Ectodermal cell (in vitro differentiated cells): ENCODE measurements at regions not wholly inside any gene's neighbourhood (a gene's known extent, or its start where the extent isn't known, plus 50 kb on each side); places are given as distances from the start of the nearest gene placed in this dataset.

Experiments
- H3K27ac ChIP-seq: 2 replicates; pipeline ENCODE4 v1.7.0; 2013; ENCODE audit warnings: mild to moderate bottlenecking, low read depth, low read length; ENCODE audit not compliant: insufficient read depth, poor library complexity, severe bottlenecking
- H3K27me3 ChIP-seq: 2 replicates; pipeline ENCODE4 v1.7.0; 2013; ENCODE audit warnings: mild to moderate bottlenecking, low read length; ENCODE audit not compliant: insufficient read depth, control insufficient read depth, poor library complexity, severe bottlenecking
- H3K36me3 ChIP-seq: one replicate; pipeline ENCODE4 v1.7.0; 2013; ENCODE audit warnings: low read length; ENCODE audit not compliant: control insufficient read depth, insufficient read depth
- H3K4me1 ChIP-seq: one replicate; pipeline ENCODE4 v1.7.0; 2013; ENCODE audit warnings: low read length; ENCODE audit not compliant: control insufficient read depth, insufficient read depth
- H3K4me3 ChIP-seq: 2 replicates; pipeline ENCODE4 v1.7.0; 2013; ENCODE audit warnings: low read depth, low read length, control low read depth; ENCODE audit not compliant: insufficient read depth
- H3K9me3 ChIP-seq: 2 replicates; pipeline ENCODE4 v1.7.0; 2013; ENCODE audit warnings: mild to moderate bottlenecking, low read length, moderate library complexity; ENCODE audit not compliant: control insufficient read depth
- WGBS, 2 experiments: methylation state at CpG; one replicate each; pipeline ENCODE4 v1.1.7; 2013; ENCODE audit warnings: missing lambda C conversion rate in 2 of 2; 5-methylcytosine and 5-hydroxymethylcytosine counted together

DNA sequence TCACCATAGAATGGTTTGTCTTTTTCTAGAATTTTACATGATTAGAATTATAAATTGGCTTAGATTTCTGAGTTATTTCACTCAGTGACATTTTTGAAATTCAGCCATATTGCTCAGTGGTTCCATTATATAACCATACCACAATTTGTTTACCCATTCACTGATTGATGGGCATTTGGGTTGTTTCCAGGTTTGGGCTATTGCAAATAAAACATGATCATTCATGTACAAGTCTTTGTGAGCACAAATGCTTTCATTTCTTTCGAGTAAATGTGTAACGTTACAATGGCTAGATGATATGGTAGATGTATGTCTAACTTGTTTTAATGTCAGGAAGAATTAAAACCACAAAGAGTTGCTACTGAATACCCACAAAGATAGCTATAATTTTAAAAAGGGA, 279.9 kb upstream of the TARS1 start:
- Histone ChIP-seq H3K27me3 (no peaks in the 10 kb centered on the region), H3K36me3 (no peaks in the 10 kb centered on the region), H3K27ac (no peak overlapping the region), H3K9me3 (peaks cover 2% of the 10 kb centered on the region), H3K4me3 (no peak overlapping the region), H3K4me1 (no peaks in the 10 kb centered on the region)
- WGBS, 2 experiments, result 94 to 100% methylated on average over 2 of the region's 2 CpGs

DNA sequence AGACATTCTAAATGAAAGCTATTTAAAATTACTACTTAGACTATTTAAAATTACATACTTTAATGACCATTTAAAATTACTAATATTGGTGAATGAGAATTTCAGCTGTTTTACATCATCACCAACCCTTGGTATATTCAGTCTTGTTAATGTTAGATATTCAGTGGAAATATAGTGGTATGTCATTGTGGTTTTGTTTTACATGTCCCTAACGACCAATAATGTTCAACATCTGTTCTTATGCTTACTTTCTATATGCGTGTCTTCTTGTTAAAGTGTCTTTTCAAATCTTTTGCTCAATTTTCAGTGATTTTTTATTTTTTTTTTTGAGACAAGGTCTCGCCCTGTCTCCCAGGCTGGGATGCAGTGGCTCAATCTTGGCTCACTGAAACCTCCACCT, 279.3 kb upstream of the TARS1 start:
- Histone ChIP-seq H3K27me3 (no peaks in the 10 kb centered on the region), H3K4me3 (no peak overlapping the region), H3K4me1 (no peaks in the 10 kb centered on the region), H3K9me3 (peaks cover 2% of the 10 kb centered on the region), H3K36me3 (no peaks in the 10 kb centered on the region), H3K27ac (no peak overlapping the region)
- 85 to 91% methylated on average over 3 of the region's 3 CpGs for WGBS, 2 experiments

DNA sequence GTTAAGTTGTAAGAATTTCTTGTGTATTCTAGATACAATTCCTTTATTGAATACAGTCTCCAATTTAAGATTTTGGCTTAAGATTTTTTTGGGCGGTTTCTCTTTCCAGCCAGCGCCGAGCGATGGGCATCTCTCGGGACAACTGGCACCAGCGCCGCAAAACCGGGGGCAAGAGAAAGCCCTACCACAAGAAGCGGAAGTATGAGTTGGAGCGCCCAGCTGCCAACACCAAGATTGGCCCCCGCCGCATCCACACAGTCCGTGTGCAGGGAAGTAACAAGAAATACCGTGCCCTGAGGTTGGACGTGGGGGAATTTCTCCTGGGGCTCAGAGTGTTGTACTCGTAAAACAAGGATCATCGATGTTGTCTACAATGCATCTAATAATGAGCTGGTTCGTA, 278.7 kb upstream of the TARS1 start:
- no peak overlapping the region for H3K27ac ChIP-seq
- H3K4me1 ChIP-seq, result no peaks in the 10 kb centered on the region
- peaks cover 2% of the 10 kb centered on the region for H3K9me3 ChIP-seq
- WGBS, 2 experiments, result 97 to 98% methylated on average over 18 of the region's 18 CpGs
- H3K36me3 ChIP-seq, result no peaks in the 10 kb centered on the region
- no peak overlapping the region for H3K4me3 ChIP-seq
- no peaks in the 10 kb centered on the region for H3K27me3 ChIP-seq

DNA sequence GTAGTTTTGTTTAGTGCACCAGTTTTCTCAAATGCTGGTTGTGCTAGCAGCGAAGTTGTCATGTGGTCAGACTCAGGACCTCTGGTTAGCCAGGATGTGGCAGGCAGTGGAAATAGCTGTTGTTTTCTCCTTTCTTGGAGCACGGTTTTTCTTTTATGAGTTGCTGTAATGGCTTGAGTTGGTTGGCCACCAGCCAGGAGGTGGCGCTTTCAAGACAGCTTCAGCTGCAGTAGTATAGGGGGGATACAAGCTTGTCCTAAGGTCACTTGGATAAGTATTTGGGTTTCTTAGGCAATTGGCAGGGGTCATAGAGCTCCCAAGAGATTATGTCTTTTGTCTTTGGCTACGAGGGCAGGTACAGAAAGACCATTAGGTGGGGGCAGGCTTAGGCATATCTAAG, 274.2 kb upstream of the TARS1 start:
- H3K4me3 ChIP-seq, result no peak overlapping the region
- H3K27ac ChIP-seq, result no peak overlapping the region
- H3K36me3 ChIP-seq, result no peaks in the 10 kb centered on the region
- no peaks in the 10 kb centered on the region for H3K4me1 ChIP-seq
- no peaks in the 10 kb centered on the region for H3K27me3 ChIP-seq
- WGBS, 2 experiments, result 91 to 92% methylated on average over 4 of the region's 4 CpGs
- no peaks in the 10 kb centered on the region for H3K9me3 ChIP-seq

DNA sequence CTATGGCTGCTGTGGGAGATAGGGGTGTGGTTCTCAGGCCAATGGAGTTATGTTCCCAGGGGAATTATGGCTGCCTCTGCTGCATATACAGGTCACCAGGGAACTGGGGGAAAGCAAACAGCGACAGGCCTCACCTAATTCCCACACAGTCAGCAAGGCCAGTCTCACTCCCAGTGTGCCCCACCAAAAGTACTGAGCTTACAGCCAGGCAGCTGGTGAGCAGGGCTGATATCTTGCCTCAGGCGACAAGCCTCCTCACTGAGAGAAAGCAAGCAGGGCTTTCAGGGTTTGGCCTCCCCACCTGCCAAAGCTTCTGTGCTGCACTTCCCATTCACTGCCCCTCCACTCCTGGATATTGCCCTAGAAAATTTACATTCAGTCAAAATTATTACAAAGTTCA, 273.8 kb upstream of the TARS1 start:
- no peaks in the 10 kb centered on the region for H3K27me3 ChIP-seq
- WGBS, 2 experiments, result 0% methylated on average over 1 to 2 of the region's 2 CpGs
- no peaks in the 10 kb centered on the region for H3K9me3 ChIP-seq
- no peaks in the 10 kb centered on the region for H3K4me1 ChIP-seq
- H3K36me3 ChIP-seq, result no peaks in the 10 kb centered on the region
- no peak overlapping the region for H3K27ac ChIP-seq
- H3K4me3 ChIP-seq, result no peak overlapping the region

DNA sequence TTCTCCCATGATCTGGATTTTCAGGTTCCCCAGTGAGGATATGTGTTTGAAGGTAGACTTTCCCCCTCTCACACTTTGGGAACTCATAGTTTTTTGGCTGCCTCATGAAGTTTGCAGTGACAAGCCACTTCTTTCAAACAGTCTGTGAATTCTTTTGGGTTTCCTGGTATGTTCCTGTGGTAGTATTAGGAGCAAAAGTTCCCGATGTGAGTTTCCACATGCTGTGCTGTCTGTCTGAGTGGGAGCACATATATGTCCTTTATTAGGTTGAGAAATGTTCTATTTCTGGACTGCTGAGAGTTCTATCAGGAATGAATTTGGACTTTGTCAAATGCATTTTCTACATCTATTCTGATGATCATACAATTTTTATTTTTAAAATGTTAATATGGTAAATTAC, 273.2 kb upstream of the TARS1 start:
- H3K4me1 ChIP-seq, result no peaks in the 10 kb centered on the region
- H3K36me3 ChIP-seq, result no peaks in the 10 kb centered on the region
- H3K27ac ChIP-seq, result no peak overlapping the region
- 97 to 100% methylated on average over 1 of the region's 1 CpG for WGBS, 2 experiments
- no peaks in the 10 kb centered on the region for H3K27me3 ChIP-seq
- H3K9me3 ChIP-seq, result no peaks in the 10 kb centered on the region
- no peak overlapping the region for H3K4me3 ChIP-seq

DNA sequence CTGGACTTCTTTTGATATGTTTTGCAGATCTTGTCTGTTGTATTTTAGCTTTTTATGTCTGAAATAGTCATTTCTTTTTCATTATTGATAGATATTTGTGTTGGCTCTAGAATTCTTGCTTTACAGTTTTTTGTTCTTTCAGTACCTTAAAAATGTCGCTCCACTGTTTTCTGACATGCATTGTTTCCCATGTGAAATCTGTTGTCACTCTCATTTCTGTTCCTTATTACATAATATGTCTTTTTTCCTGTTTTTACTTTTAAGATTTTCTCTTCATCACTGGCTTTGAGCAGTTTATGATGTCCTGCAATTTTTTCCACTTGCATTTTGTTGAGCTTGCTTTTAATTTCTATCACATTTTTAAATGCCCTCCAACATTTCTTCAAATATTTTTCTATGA, 270.4 kb upstream of the TARS1 start:
- Histone ChIP-seq H3K9me3 (no peaks in the 10 kb centered on the region), H3K27ac (no peak overlapping the region), H3K4me1 (no peaks in the 10 kb centered on the region), H3K36me3 (no peaks in the 10 kb centered on the region), H3K27me3 (no peaks in the 10 kb centered on the region), H3K4me3 (no peak overlapping the region)
- WGBS, 2 experiments, result 96 to 100% methylated on average over 1 of the region's 1 CpG

DNA sequence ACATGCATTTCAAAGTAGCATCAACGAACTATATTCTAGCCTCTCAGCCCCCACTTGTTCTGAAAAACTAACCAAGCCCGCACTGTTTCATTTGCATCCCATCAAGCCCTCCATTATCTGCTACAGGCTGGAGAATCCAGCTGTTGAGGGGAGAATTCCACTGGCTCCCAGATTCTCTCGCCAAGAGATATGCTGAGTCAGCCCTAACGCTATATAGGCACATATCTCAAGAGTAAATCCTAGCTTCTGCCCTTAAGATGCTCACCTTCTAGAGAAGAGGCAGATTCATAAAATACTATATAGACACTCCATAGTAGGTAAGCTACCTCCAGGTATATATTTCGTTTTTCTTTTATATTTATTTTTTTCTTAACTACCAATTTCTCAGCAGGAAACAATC, 266.4 kb upstream of the TARS1 start:
- H3K36me3 ChIP-seq, result no peaks in the 10 kb centered on the region
- no peaks in the 10 kb centered on the region for H3K9me3 ChIP-seq
- no peaks in the 10 kb centered on the region for H3K4me1 ChIP-seq
- no peak overlapping the region for H3K4me3 ChIP-seq
- 92 to 94% methylated on average over 5 of the region's 5 CpGs for WGBS, 2 experiments
- no peaks in the 10 kb centered on the region for H3K27me3 ChIP-seq
- no peak overlapping the region for H3K27ac ChIP-seq

DNA sequence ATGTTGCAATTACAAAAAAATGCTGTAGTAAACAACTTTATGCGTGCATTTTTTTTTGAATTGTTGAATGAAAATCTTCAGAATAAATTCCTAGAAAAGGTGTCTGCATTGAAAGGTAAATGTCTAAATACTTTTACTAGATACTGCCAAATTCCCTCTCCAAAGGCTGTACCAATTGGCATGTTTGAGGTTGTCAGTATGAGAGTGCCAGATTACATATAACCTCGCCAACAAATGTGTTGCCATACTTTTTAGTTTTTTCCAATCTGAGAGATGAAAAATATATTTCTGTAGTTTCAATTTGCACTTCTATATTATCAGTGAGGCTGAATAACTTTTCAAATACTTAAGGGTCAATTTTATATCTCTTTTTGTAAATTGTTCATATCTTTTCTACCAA, 261.5 kb upstream of the TARS1 start:
- Histone ChIP-seq H3K9me3 (no peaks in the 10 kb centered on the region), H3K4me1 (no peaks in the 10 kb centered on the region)
- WGBS, 2 experiments, result 87 to 100% methylated on average over 1 to 2 of the region's 2 CpGs

DNA sequence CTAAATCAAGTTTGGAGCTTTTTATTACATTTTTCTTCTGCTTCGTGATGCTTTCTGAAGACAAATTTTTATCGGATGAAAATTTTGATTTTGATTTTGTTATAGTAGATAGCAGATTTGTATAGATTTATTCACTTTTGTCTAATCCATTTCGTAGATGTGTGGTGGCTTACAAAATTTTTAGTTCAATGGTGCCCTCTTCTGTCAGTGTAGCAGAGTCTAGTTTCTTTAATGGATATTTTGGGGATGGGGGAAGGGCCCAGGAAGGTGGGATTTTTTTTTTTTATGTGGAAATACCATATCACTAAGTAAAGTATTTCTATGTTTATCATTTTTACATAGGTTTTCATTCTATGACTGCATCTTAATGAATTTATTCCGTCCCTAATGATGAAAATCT, 259.9 kb upstream of the TARS1 start:
- no peak overlapping the region for H3K4me3 ChIP-seq
- no peaks in the 10 kb centered on the region for H3K4me1 ChIP-seq
- no peak overlapping the region for H3K27ac ChIP-seq
- no peaks in the 10 kb centered on the region for H3K36me3 ChIP-seq
- H3K9me3 ChIP-seq, result no peaks in the 10 kb centered on the region
- H3K27me3 ChIP-seq, result no peaks in the 10 kb centered on the region
- 70 to 79% methylated on average over 3 to 4 of the region's 4 CpGs for WGBS, 2 experiments

More for the DNA sequence above, 261.5 kb upstream of the TARS1 start:
- no peak overlapping the region for H3K27ac ChIP-seq
- no peak overlapping the region for H3K4me3 ChIP-seq
- H3K27me3 ChIP-seq, result no peaks in the 10 kb centered on the region
- no peaks in the 10 kb centered on the region for H3K36me3 ChIP-seq

DNA sequence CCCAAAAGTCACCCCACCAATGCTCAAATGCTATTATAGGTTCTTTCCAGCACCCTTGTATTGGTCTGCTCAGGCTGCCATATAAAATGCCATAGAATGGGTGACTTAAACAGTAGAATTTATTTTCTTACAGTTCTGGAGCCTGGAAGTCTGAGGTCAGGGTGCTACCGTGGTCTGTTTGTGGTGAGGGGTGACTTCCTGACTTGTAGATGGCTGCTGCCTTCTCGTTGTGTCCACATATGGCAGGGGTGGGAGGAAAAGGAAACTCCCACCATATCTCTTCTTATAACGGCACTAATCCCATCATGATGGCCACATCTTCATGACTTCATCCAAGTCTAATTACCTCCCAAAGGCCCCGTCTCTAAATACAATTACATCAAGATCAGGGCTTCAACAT, 257.8 kb upstream of the TARS1 start:
- no peak overlapping the region for H3K4me3 ChIP-seq
- no peaks in the 10 kb centered on the region for H3K9me3 ChIP-seq
- WGBS, 2 experiments, result 84 to 95% methylated on average over 3 to 4 of the region's 4 CpGs
- no peaks in the 10 kb centered on the region for H3K36me3 ChIP-seq
- H3K27me3 ChIP-seq, result no peaks in the 10 kb centered on the region
- H3K27ac ChIP-seq, result no peak overlapping the region
- H3K4me1 ChIP-seq, result no peaks in the 10 kb centered on the region
